Right lung (tissue), 2 donors: ENCODE measurements at regions not wholly inside any gene's neighbourhood (a gene's known extent, or its start where the extent isn't known, plus 50 kb on each side); places are given as distances from the start of the nearest gene placed in this dataset.

Experiments used
- DNase-seq, 2 donors: peaks; one replicate each; pipeline ENCODE4 v3.0.0-alpha.2; 2013

DNA sequence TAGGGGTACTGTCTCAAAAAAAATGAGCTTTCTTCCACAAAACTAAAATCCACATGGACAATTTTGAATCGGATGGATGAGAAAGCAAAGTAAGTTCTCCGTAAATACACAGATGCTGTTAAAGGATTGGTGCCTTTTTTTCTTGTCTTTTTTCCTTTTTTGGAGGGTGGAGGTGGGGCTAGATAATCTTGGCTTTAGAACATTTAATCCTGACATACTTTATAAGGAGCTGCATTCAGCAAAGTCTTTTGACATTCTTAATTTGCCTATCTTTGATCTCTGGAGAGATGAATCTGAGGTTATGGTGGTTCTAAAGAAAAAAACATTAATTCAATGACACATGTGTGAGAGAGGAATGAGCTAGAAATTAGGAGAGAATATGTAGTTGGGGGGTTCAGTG, 312.3 kb upstream of the KCNJ16 start:
- no peak for DNase-seq

DNA sequence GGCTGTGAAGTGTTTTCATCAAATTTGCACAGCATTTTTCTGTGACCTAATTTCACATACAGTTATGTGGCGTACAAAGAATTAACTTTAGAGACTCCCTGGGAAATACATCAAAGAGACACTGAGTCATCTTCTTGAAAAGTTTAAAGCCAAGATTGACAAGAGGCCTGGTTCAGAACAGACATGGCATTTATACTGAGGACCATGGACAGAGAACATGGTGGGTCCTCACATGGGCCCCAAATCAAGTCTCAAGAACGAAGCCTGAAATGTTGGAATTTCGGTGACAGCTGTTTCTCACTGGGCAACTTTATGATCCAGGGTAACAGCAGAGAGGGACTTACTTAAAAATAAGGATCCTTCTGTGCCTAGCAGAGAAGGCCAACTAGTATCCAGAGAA, 311.5 kb upstream of the KCNJ16 start:
- no peak for DNase-seq

DNA sequence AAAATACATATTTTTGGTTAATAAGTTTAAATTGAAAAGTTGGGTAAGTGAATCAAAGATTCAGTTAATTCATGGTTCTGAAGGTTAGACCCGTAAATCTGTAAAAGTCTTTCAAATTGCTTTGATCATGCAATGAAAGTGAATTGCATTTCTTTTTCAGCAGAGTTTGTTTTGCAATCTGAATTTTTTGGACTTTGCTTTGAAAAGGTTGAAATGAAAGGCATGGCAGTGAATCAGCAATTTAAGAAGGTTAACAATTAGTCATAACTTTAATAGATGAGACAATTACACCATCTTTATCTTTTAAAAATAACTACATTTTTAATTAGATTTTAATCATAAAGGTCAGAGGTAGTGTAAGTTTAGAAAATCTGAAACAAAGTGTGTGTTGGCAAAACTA, 310.9 kb upstream of the KCNJ16 start:
- DNase-seq, result no peak

DNA sequence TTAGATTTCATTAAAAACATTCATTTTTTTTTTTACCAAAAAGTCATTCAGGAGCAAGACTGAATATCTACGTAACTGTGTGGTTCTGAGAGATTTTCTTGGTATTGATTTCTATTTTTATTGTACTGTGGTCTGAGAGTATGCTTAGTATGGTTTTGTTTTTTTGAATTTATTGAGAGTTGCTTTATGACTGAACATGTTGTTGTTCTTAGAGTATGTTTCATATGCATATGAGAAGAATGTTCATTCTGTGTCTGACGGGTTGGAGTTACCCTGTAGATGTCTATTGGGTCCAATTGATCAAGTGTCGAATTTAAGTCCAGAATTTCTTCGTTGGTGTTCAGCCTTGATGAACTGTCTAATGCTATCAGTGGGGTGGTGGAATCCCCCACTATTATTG, 306.0 kb upstream of the KCNJ16 start:
- no peak for DNase-seq

DNA sequence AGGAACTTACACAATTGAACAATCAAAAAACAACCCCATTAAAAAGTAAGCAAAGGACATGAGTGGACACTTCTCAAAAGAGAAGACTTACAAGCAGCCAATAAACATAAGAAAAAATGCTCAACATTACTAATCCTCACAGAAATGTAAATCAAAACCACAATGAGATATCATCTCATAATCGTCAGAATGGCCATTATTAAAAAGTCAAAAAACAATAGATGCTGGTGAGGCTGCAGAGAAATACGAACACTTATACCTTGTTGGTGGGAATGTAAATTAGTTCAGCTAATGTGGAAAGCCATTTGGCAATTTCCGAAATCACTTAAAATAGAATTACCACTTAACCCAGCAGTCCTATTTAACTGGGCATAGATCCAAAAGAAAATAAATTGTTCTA, 301.9 kb upstream of the KCNJ16 start:
- no peak for DNase-seq

DNA sequence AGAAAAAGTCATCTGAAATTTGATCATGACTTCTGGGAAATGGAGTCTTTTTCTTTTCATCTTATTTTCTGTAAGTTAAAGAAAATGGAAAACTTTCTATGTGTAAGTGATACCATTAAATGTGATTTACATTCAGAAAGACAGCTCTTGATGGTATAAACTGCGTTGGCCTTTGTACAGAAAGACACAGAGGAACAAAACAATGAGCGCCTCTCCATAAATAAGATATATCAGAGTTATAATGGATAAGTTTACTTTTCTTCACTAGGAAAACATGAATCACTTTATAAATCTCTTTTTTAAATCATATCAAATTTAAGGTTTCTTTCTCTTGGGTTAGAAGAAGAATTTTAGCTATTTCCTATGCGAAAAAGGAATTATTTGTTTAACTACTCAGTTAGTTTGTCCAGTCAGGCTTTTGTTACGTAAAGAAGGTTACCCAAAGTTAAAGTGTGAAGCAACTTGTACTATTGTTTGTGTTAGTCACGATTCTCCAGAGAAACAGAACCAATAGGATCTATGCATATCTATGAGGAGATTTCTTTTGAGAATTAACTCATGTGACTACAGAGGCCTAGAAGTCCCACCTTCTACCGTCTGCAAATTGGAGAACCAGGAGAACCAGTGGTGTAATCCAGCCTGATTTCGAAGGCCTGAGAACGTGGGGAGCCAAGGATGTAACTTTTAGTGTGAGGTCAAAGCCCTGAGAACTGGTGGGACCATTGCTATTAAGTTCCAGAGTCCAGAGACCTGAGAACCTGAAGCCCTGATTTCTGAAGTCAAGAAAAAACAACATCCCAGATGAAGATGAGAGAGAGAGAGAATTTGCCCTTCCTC, 295.4 kb upstream of the KCNJ16 start:
- DNase-seq, result no peak

DNA sequence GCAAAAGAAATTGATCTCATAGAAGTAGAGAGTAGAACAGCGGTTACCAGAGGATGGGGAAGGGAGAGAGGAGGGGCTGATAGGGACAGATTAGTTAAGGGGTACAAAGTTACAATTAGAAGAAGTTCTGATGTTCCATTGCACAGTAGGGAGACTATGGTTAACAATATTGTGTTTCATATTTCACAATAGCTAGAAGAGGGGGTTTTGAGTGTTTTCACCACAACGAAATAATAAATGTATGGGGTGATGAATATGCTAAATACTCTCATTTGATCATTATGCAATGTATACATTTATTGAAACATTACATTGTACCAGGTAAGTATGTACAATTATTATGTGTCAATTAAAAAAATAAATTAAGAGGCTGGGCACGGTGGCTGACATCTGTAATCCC, 291.2 kb upstream of the KCNJ16 start:
- no peak for DNase-seq

DNA sequence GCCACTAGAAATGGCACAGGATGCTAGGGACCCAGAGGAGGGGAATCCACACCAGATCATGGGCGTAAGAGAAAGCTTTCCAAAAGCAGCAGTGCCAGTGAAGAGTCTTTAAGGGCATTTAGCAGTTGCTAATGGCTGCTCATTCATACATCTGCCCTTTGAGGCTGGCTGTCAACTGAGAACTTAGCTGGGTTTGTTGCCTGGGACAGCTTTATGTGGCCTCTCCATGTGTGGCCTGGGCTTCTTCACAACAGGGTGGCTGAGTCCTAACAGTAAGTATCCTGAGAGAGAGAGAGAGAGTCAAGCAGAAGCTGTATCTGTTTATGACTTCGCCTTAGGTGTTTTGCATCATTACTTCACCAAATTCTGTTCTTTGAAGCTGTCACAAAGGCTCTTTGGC, 286.1 kb upstream of the KCNJ16 start:
- no peak for DNase-seq

DNA sequence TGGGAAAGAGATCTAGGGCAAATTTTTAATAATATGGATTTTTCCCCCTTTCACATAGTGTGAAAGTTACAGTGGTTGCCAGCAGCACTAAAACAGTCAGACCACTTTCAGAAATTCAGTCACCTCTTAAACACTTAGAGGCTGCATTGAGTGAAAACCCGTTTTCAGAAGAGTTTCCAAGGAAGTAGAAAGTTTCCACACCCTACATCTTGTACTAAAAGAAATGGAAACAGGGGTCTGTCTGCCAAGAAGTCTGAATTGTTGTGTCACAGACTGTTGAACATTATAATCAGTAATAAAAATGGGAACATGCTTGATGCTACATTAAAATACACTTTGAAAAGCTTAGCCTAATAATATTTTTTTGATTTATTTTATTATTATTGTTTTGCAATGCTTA, 278.9 kb upstream of the KCNJ16 start:
- DNase-seq, result peak; percentile 49 to 72

DNA sequence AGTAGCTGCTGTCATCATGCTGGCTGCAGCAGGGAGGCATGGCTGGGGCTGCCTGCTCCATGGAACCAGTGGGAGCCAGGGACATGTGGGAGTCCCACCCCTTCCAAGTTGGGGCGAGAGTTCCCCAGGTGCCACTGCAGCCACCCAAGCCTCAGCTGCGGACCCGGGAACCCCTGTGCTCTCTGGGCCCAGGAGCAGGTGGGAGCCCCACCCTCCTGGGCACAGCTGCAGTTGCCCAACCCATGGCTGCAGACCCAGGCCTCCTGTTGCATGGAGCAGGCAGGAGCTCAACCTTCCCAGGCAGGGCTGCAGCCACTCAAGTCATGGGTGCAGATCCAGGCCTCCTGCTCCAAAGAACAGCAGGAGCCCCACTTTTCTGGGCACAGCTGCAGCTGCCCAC, 274.2 kb upstream of the KCNJ16 start:
- no peak for DNase-seq

DNA sequence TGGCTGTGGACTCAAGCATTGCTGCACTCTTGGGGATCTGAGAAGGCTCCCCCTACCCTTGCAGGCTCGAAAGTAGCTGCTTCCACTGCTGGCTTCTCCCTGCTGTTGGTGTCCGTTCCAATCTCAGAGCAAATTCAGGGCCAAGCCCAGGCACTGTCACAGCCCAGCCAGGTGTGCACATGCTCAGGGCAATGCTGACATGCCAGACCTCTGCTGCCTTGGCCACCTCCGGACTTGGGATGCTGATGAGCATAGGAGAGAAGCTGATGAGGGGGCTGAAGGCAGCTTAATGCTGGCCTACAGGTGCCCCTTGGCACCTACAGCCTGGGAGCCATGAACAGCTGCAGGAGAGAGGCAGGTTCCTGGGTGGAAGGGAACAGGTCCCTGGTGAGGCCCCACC, 273.7 kb upstream of the KCNJ16 start:
- DNase-seq, result no peak

DNA sequence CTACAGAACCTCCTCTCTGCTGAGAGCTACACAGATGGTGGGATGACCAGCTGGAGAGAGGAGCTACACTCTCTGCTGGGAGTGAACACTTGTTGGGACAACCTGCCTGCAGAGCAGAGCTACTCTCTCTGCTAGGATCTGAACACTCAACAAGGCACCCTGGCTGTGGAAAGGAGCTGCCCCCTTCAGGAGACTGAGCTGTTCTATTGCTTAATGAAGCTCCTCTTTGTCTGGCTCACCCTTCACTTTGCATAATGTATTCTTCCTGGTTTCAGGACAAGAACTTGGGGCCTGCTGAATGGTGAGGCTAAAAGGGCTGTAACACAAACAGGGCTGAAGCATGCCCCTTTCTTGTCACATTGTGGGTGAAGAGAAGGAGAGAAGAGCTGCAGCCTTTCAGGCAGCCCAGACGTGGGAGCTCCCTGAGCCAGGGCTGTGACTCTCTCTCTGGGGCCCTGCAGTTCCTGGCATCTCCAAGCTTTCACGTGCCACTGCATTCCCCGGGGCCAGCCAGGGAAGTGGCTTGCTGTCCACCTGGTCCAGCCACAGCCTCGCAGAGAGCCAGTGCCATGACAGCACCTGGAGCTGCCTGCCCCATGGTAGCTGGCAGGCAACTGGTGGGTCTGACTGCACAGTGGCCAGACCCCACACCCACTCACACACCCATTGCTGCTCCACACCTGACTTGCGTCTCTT, 272.8 kb upstream of the KCNJ16 start:
- DNase-seq, result no peak

DNA sequence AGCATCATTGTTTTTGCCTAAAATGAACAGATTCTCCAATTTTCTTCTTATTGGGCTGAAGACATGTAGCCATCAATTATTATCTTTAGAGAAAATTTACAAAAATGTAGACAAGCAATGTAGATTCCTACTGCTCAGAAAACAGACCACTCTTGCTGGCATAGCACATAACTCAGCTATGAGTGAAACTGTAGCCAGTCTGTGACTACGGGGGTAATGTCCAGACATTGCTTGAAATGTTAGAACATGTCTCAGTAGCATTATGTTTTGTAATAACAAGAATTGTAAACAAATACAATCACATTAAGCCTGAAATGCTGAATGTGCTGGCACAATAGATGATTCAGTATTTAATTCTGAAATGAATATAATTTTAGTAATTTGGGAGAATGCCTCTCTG, 265.7 kb upstream of the KCNJ16 start:
- DNase-seq, result no peak

DNA sequence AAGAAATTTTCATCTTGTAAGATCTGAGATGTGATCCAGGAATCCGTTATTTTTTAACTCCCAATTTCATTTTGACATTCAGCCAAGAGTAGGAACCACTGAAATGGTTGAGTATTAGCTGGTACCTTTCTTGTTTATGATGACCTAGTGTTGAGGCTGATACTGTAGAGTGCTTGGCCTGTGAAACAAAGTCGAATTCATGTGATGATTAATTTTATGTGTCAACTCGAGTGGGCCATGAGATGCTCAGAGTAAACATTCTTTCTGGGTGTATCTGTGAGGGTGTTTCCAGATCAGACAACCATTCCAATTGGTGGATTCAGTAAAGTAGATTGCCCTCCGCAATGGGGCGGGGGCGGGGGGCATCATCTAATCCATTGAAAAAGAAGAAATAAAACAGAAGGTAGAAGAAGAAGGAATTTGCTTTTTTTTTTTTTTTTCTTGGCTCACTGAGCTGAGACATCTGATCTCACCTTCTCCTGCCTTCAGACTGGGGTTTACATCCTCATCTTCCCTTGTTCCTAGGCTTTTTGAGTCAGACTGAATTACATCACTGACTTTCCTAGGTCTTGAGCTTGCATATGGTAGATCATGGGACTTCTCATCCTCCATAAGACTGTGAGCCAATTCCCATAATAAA, 264.6 kb upstream of the KCNJ16 start:
- no peak for DNase-seq

DNA sequence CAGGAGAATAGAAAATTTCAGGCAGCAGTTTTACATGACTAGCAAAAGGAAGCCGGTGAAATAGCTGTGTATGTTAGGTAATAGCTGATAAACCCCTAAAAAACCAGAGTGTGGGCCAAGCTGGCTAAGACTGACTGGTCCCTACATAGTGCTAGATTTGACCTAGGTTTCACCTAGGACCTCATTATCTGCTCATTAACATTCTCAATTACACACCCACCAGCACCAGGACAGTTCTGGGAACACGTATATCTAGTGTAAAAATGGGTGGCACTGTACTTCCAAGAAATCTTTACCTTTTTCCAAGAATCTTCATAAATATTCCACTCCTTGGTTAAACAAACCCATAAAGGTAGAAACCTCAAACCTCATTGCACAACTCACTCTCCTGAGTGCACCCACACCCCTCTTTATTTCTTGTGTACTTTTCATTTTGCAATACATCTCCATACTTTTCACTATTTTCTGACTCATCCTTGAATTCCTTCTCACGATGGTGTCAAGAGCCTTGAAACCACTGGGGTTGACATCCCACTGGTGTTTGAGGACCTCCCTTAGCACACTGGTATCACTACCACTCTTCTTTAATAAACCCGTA, 262.7 kb upstream of the KCNJ16 start:
- DNase-seq, result no peak

DNA sequence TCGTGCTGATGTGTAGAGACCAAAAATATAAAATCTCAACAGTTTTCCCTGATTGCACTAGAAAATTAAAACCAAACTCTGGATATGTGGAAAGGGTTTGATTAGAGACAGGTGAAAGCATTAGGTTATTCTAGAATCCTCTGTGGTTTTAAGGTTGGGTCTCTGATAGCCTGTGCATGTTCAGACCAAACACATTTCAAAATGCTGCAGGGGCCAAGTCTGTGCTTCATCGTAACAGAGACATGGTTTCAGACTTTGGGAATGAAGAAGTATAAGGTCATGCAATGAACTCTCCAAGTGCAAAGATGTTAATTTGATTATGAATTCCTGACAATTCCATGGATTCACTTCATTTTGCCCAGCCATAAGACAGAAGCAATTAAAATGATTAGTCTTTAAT, 261.0 kb upstream of the KCNJ16 start:
- DNase-seq, result no peak

DNA sequence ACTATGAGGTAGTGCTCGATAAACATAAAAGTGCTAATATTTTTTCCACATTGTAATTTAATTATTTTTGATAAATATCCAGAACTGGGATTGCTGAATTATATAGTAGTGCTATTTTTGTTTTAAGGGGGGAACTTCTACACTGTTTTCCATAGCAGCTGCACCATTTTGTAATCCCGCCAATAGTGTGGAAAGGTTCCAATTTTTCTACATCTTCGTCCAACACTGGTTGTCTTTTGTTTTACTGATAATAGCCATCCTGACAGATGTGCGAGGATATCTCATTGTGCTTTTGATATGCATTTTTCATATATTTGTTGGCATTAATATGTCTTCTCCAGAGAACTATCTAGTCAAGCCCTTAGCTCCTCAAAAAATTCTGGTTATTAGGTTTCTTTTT, 259.6 kb upstream of the KCNJ16 start:
- no peak for DNase-seq

DNA sequence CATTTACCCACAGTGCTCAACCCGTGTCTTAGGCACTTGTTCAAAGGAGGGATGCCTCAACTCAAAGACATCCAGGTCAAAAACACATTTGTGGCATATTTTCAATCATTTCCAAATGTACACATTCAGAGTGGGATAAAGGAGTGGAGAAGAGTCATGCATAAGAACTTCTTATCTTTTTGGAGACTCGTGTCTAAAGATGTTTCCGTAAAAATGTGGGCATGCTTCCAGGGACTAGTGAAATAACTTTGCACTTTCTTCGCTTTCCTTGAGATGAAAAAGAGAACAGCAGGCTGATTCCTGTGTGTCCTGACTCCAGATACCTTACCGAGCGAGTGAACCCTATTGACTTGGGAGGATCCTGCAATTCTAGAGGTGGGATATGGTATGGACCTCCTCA, 256.6 kb upstream of the KCNJ16 start:
- DNase-seq, result no peak

DNA sequence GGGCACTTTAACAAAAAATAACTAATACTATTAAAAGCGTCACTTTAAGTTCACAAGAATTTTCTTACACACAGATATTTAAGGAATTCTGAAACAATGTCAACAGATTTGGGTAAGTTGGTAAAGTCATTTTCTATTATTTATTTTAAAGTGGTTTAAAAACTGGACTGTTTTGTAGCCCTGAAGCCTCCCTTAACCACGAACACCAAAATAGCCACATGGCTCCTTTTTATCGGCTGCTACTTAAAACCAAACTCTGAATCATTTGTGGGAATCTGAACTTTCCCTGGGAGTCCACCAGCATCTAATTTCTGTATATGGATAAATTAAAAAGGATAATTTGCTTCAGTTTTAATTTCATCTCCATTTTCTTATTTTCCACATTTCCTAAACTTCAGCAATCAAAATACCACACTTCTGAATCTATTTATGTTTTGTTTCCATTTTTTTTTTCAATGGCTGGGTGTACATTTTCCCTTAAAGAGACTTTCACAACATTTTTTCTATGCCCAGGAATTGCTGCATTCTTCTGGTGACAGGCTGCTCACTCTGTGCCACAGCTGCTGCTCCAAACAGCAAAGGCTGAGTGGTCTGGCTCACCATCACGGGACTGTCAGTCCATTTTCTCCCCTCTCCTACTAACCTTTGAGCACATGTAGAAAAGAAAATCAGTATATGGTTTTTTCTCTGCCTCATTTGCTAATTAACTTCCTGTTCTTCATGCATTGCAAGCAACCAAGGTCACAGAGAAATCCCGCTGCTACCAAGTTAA, 255.5 kb upstream of the KCNJ16 start:
- no peak for DNase-seq

DNA sequence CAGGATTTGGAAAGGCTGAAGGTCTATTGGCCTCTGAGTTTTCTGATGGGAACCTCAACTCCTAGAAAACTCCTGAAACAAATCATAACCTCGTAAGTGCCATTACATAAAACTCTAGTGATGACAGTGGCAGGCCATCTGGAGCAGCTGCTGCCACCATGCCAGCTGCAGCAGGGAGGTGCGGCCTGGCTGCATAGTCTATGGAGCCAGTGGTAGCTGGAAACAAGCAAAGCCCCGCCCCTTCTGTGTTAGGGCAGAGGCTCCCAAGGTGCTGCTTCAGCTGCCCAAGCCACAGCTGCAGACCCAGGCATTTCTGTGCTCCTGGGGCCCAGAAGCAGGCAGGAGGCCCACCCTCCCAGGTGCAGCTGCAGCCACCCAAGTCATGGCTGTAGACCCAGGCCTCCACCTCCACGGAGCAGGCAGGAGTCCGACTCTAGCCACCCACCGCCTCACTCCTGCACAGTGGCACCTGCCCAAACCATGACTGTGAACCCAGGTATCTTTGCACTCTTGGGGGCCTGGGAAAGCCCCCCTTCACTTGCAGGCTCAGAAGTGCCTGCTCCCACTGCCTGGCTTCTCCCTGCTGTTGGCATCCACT, 254.1 kb upstream of the KCNJ16 start:
- no peak for DNase-seq

DNA sequence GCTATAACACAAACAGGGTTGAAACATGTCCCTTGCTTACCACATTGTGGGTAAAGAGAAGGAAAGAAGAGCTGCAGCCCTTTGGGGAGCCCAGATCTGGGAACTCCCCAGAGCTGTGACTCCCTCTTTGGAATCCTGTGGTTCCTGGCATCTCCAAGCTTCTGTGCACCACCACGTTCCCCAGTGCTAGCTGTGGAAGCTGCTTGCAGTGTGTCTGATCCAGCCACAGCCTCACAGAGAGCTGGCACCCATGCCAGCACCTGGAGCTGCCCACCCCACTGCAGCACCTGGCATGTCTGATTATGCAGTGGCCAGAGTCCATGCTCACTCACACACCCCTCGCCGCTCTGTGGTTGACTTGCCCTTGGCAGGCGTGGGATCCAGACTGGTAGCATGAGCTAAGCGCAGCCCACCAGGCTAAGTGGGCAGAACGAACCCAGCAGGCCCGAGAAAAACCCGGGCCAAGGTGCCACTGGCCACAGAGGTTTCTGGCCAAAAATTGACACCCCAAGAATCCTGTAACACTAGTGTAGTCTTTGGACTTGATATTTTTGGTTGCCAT, 252.6 kb upstream of the KCNJ16 start:
- no peak for DNase-seq
